Fibroblast of pulmonary artery (primary cell): ENCODE measurements at regions not wholly inside any gene's neighbourhood (a gene's known extent, or its start where the extent isn't known, plus 50 kb on each side); places are given as distances from the start of the nearest gene placed in this dataset.

ENCODE experiments used
- DNase-seq: peaks from one replicate; pipeline ENCODE4 v3.0.0-alpha.2; 2010; ENCODE audit warnings: low read depth
- H3K4me3 ChIP-seq: replicated peaks from 2 replicates; pipeline ENCODE4 v1.5.1; 2011; ENCODE audit warnings: low read depth, mild to moderate bottlenecking, control low read depth, low read length, moderate library complexity
- TF ChIP-seq, protein P1 (sequence below): IDR thresholded peaks from 2 replicates; pipeline ENCODE4 v1.5.1; 2011; ENCODE audit warnings: mild to moderate bottlenecking, control low read depth, low read length, inconsistent platforms; ENCODE audit errors: missing control alignments

DNA sequence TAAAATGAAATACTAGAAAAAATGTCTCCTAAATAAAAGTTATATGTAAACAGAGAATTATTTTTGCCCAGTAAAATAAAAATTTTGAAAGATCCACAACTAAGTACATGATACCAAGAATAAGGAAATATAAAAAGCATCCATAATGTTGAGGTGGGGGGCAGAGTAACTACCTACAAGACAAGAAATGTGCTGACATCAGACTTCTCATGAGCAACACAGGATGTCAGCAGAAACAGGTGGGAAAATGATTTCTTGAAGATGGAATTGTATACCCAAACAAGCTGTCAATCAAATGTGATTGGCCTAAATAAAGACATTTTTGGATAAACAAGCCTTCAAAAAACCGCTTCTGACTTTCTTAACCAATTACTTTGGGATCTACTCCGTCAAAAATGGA is 143.9 kb upstream of the LIPC start:
- no peak for DNase-seq
- TF ChIP-seq, protein P1, sequence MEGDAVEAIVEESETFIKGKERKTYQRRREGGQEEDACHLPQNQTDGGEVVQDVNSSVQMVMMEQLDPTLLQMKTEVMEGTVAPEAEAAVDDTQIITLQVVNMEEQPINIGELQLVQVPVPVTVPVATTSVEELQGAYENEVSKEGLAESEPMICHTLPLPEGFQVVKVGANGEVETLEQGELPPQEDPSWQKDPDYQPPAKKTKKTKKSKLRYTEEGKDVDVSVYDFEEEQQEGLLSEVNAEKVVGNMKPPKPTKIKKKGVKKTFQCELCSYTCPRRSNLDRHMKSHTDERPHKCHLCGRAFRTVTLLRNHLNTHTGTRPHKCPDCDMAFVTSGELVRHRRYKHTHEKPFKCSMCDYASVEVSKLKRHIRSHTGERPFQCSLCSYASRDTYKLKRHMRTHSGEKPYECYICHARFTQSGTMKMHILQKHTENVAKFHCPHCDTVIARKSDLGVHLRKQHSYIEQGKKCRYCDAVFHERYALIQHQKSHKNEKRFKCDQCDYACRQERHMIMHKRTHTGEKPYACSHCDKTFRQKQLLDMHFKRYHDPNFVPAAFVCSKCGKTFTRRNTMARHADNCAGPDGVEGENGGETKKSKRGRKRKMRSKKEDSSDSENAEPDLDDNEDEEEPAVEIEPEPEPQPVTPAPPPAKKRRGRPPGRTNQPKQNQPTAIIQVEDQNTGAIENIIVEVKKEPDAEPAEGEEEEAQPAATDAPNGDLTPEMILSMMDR = no peak
- H3K4me3 ChIP-seq = no peak overlapping the region

DNA sequence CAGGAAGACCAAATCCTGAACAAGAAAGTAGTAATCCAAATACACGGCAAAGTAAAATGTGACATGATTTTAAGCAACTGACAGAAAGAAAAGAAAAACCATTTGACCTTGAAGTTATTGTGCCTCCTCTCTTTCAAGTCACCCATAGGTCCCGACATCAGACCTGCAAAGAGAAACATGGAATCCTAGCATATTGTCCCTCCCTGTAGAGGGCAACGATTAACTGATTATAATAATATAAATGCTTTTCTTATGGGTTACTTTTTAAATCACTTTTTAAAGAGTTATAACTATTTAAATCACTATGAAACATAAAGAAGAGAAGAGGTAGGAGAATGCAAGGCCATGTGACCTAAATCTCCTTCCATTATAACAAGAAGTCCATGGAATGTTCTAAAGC is 143.2 kb upstream of the LIPC start:
- no peak overlapping the region for H3K4me3 ChIP-seq
- TF ChIP-seq, protein P1 = no peak
- DNase-seq = no peak

DNA sequence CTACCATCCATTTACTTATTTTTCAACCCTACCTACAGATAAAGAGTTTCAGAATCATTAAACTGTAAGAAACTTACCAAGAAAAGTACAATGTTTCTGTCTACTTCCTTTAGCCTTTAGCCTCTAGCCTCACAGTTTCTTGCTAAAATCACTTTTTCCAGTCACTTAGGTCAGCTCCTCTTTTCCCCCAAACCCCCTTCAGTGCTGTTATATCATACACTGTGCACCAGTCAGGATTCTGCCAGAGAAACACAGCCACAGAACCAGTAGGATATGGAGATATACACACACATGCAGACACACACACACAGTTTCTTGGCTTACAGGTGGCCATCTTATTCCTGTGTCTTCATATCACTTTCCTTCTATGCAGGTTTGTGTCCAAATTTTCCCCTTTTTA is 139.9 kb upstream of the LIPC start:
- H3K4me3 ChIP-seq = no peak overlapping the region
- no peak for DNase-seq
- TF ChIP-seq, protein P1 = no peak

DNA sequence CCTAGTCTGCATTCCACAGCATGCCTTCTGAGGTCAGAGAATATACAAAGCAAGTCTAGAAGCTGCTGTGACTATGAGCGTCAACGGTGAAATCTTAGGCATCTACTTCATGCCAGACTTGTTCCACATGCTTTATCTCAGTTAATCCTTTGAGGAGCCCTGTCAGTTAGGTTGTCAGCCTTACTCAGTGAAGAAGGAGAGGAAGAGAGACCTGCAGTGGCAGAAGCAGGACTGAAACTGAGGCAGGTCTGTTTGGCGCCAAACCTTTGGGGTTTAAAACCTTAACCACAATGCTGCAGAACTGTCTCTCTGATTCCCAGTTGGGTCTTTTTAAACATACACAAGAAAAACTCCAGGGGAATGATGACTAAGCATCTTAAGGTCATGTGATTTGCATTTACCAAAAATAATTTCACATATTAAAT is 139.0 kb upstream of the LIPC start:
- no peak for DNase-seq
- TF ChIP-seq, protein P1 = no peak
- no peak overlapping the region for H3K4me3 ChIP-seq

DNA sequence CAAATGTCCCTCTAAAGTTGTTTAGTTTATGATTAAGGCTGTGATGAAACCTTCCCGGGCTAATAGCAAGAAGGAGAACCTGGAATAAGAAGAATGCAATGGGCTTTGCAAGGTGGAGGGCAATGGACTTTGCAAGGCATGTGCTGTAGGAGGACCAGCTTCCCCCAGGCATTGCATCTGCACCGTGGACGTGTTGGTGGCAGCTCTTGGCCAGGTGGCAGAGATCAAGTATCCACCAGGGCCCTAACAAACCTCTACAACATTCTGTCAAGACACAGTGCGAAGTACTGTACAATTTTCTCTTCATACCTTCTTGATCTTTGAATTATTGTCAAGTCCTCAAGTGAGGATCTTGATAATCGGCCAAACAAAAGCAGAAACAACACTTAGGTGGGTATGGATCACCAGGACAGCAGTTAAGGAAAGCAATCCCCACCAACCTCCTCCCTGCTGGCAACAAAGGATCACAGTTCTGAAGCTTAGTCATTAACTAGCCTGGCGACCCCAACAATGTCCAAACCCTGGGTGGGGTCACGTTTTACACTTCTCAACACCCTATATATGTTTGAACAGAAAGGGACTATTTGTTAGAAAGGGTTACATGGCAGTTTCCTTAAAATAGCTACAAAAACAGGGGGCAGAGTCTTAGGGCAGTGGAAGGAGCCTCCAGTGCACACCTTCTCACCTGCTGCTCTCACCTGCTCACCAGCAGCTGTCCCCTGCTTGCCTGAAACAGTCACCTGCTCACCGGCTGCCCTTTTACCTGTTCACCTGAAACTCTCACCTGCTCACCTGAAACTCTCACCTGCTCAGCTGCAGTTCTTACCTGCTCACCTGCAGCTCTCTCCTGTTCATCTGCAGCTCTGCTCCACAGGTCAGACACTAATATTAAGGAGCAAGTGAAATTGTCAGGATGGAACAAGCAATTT is 137.9 kb upstream of the LIPC start:
- TF ChIP-seq, protein P1 = no peak
- H3K4me3 ChIP-seq = no peak overlapping the region
- DNase-seq = no peak

GRCh38 chr15:58294681-58295254 is 137.0 kb upstream of the LIPC start:
- DNase-seq = no peak
- H3K4me3 ChIP-seq = no peak overlapping the region
- TF ChIP-seq, protein P1 = no peak
